ENCODE measurements at regions not wholly inside any gene's neighbourhood (a gene's known extent, or its start where the extent isn't known, plus 50 kb on each side); places are given as distances from the start of the nearest gene placed in this dataset.

- TF ChIP-seq EP300 (IDR thresholded peaks at IDR 0.05) (no peak), POLR2A (IDR thresholded peaks at IDR 0.05) (no peak)
- TF ChIP-seq, protein P1, sequence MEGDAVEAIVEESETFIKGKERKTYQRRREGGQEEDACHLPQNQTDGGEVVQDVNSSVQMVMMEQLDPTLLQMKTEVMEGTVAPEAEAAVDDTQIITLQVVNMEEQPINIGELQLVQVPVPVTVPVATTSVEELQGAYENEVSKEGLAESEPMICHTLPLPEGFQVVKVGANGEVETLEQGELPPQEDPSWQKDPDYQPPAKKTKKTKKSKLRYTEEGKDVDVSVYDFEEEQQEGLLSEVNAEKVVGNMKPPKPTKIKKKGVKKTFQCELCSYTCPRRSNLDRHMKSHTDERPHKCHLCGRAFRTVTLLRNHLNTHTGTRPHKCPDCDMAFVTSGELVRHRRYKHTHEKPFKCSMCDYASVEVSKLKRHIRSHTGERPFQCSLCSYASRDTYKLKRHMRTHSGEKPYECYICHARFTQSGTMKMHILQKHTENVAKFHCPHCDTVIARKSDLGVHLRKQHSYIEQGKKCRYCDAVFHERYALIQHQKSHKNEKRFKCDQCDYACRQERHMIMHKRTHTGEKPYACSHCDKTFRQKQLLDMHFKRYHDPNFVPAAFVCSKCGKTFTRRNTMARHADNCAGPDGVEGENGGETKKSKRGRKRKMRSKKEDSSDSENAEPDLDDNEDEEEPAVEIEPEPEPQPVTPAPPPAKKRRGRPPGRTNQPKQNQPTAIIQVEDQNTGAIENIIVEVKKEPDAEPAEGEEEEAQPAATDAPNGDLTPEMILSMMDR (IDR thresholded peaks at IDR 0.05): no peak
Observed at GRCh38 chr6:2434116-2434515, 188.7 kb upstream of the GMDS start.
